ENCODE measurements at regions not wholly inside any gene's neighbourhood (a gene's known extent, or its start where the extent isn't known, plus 50 kb on each side); places are given as distances from the start of the nearest gene placed in this dataset.

DNA sequence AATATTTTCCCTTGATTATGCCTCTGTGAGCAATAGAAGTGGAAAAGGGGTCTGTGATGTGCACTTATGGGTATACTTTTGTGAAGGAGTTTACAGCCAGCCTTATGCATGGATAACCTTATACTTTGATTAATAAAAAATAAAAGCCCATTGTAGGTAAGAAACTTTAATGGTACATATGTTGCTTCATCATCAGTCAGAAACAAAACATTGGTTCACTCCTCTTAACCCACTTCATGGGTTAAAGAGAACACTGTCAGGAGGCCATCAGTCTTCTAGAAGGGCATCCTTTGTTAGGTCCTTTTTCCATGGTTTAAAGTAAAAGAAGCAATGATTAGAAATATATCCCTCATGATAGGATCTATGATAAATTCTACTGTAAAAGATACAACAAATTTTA is 952.1 kb upstream of the MIR17HG start:
- no peaks in the 10 kb centered on the region for H3K27me3 Mint-ChIP-seq
- TF ChIP-seq, protein P1, sequence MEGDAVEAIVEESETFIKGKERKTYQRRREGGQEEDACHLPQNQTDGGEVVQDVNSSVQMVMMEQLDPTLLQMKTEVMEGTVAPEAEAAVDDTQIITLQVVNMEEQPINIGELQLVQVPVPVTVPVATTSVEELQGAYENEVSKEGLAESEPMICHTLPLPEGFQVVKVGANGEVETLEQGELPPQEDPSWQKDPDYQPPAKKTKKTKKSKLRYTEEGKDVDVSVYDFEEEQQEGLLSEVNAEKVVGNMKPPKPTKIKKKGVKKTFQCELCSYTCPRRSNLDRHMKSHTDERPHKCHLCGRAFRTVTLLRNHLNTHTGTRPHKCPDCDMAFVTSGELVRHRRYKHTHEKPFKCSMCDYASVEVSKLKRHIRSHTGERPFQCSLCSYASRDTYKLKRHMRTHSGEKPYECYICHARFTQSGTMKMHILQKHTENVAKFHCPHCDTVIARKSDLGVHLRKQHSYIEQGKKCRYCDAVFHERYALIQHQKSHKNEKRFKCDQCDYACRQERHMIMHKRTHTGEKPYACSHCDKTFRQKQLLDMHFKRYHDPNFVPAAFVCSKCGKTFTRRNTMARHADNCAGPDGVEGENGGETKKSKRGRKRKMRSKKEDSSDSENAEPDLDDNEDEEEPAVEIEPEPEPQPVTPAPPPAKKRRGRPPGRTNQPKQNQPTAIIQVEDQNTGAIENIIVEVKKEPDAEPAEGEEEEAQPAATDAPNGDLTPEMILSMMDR (conservative IDR thresholded peaks at IDR 0.05) = no peak
- no peak overlapping the region for H3K27ac Mint-ChIP-seq
- no peaks in the 10 kb centered on the region for H3K4me1 Mint-ChIP-seq (ENCODE audit: unreplicated experiment)
- H3K9me3 Mint-ChIP-seq = peaks cover 5% of the 10 kb centered on the region
- no peak overlapping the region for H3K4me3 Mint-ChIP-seq
- DNase-seq (ENCODE audit: extremely low spot score, unreplicated experiment) = no peak
- H3K36me3 Mint-ChIP-seq = no peaks in the 10 kb centered on the region

- no peaks in the 10 kb centered on the region for H3K4me1 Mint-ChIP-seq (ENCODE audit: unreplicated experiment)
- TF ChIP-seq, protein P1 (conservative IDR thresholded peaks at IDR 0.05) = no peak
- H3K27ac Mint-ChIP-seq = no peak overlapping the region
- H3K36me3 Mint-ChIP-seq = no peaks in the 10 kb centered on the region
- H3K27me3 Mint-ChIP-seq = no peaks in the 10 kb centered on the region
- H3K9me3 Mint-ChIP-seq = peaks cover 4% of the 10 kb centered on the region
- H3K4me3 Mint-ChIP-seq = no peak overlapping the region
- DNase-seq (ENCODE audit: extremely low spot score, unreplicated experiment) = no peak
These were observed 951.6 kb upstream of the MIR17HG start for GRCh38 chr13:90395846-90396245.

DNA sequence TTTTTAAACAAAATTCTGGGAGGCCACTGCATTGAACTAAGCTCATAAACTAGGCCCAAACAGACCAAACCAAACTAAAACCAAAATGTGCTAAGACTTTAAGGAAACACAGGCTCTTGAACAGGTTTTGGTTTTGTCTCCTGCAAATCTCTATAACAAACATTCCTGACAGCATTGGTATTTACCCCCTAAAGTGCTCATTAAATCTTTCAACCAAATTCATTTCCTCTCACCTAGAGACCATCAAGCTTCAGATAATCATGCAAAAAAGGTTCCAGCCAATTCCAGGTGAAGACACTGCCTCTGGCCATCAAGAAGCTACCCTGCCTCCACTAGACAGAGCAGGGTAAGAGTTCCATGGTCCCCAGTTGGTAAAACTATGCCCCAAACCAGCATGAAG is 951.2 kb upstream of the MIR17HG start:
- no peak overlapping the region for H3K27ac Mint-ChIP-seq
- no peak for DNase-seq (ENCODE audit: extremely low spot score, unreplicated experiment)

GRCh38 chr13:90397503-90397902 is 950.0 kb upstream of the MIR17HG start:
- Mint-ChIP-seq H3K27me3 (no peaks in the 10 kb centered on the region), H3K36me3 (no peaks in the 10 kb centered on the region), H3K27ac (no peak overlapping the region), H3K4me3 (no peak overlapping the region), H3K9me3 (no peaks in the 10 kb centered on the region), H3K4me1 (ENCODE audit: unreplicated experiment) (no peaks in the 10 kb centered on the region)
- TF ChIP-seq, protein P1 (conservative IDR thresholded peaks at IDR 0.05) = no peak
- DNase-seq (ENCODE audit: extremely low spot score, unreplicated experiment) = no peak

More for the DNA sequence above, 951.2 kb upstream of the MIR17HG start:
- Mint-ChIP-seq H3K4me1 (ENCODE audit: unreplicated experiment) (no peaks in the 10 kb centered on the region), H3K36me3 (no peaks in the 10 kb centered on the region), H3K9me3 (peaks cover under 1% of the 10 kb centered on the region), H3K4me3 (no peak overlapping the region), H3K27me3 (no peaks in the 10 kb centered on the region)
- TF ChIP-seq, protein P1 (conservative IDR thresholded peaks at IDR 0.05) = no peak

- H3K27ac Mint-ChIP-seq = no peak overlapping the region
- H3K9me3 Mint-ChIP-seq = no peaks in the 10 kb centered on the region
- no peaks in the 10 kb centered on the region for H3K4me1 Mint-ChIP-seq (ENCODE audit: unreplicated experiment)
- no peak overlapping the region for H3K4me3 Mint-ChIP-seq
- no peaks in the 10 kb centered on the region for H3K27me3 Mint-ChIP-seq
- H3K36me3 Mint-ChIP-seq = no peaks in the 10 kb centered on the region
- no peak for DNase-seq (ENCODE audit: extremely low spot score, unreplicated experiment)
- TF ChIP-seq, protein P1 (conservative IDR thresholded peaks at IDR 0.05) = no peak
These were observed 947.1 kb upstream of the MIR17HG start for GRCh38 chr13:90400372-90400771.

DNA sequence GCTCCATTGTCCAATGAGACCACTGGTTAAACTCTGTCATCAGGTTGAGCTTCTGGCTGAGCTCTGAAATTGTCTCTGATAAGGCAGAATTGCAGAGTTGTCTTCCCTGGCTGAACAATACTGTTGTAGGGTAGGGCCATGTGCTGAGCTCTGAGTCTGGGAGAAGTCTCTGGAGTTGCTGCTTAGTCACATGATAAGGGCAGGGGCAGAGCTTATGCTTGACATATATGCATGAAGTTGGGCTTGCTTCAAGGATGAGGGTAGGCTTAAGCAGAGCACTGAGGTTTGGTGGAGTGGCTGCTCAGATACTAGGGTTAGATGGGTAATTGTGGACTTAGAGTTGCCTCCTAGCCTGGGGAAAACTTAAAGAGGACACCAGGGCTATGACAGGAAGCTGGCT is 946.3 kb upstream of the MIR17HG start:
- Mint-ChIP-seq H3K27me3 (no peaks in the 10 kb centered on the region), H3K36me3 (no peaks in the 10 kb centered on the region), H3K4me3 (no peak overlapping the region), H3K4me1 (ENCODE audit: unreplicated experiment) (no peaks in the 10 kb centered on the region), H3K27ac (no peak overlapping the region), H3K9me3 (no peaks in the 10 kb centered on the region)
- no peak for DNase-seq (ENCODE audit: extremely low spot score, unreplicated experiment)
- TF ChIP-seq, protein P1 (conservative IDR thresholded peaks at IDR 0.05) = no peak

Measured in type B pancreatic cell (in vitro differentiated cells).